ENCODE measurements at regions not wholly inside any gene's neighbourhood (a gene's known extent, or its start where the extent isn't known, plus 50 kb on each side); places are given as distances from the start of the nearest gene placed in this dataset.

DNA sequence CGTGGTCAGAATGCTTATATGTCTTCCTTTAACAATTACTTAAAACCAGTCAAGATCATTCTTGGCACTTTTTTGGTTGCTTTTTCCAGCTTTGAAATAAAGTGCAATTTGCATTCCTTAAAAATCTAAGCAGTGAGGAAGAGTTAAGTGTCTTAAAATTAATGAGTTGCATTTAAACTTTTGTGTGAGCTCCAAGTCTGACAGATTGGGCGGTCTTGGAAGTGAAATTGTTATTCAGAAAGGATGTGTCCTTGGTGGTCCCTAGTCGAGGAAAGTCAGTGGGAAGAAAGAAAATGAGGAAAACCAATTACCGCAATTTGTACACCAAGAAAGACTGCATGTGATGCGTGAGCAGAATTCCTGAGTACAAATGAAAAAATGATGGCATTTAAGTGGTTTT, 132.5 kb downstream of the HHIPL2 start:
- DNase-seq = no peak

DNA sequence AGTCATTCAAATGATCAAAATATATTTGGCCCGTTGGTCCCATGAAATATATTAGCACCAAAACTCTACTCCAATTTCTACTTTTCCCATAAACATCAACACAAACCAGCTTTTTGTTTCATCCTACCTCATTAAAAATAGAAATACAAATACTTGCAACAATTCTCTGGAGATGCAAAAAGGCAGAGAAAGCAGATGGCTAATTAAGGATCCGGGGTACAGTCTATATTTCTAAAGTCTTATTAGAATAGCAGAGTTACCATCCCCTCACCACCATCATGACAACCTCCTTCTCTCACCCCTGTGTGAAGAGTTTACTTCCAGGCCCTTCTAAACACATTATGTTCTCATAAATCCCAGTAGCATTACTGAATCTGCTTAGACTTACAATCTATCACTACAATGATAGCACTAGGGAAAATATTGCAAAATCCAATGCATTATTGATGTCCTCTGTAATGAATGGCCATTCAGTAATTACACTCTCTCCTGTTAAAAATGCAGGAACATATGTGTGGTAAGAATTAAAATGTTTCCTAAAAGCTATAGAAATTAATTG, 133.8 kb downstream of the HHIPL2 start:
- no peak for DNase-seq

DNA sequence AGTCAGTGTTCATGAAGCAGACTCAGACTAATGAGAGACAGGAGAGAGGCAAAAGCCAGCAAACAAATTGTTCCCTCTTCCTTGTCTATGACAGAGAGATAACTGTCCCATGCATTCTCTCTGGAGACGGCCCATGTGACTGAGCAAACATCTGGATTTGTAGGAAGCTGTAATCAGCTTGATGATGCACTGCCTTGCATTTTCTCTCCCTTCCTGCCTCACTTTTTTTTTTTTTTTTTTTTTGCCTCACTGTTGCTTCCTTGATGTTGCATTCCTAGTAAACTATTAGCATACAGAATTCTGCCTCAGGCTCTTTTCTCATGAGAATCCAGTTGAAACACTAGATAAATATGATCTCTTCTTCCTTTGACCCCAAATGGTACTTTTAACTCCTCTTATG, 134.5 kb downstream of the HHIPL2 start:
- peak; percentile 6 for DNase-seq

DNA sequence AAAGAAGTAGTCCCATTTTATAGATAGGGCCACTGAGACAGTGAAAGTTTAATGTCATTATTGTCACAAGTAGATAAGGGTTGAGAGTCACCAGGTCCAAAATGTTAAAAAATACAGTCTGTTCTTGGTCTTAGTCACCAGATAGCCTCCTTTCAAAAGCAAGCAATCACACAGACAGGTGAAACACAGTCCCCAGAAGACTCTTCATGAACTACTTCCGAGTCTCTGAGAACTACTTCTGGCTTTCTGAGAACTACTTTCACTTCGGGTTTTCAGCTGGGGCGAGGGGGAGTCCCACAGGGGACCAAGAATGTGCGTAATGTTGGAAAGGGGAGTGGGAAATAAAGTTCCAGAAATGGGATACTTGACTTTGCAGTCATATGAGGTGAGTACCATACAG, 143.2 kb downstream of the HHIPL2 start:
- no peak for DNase-seq

DNA sequence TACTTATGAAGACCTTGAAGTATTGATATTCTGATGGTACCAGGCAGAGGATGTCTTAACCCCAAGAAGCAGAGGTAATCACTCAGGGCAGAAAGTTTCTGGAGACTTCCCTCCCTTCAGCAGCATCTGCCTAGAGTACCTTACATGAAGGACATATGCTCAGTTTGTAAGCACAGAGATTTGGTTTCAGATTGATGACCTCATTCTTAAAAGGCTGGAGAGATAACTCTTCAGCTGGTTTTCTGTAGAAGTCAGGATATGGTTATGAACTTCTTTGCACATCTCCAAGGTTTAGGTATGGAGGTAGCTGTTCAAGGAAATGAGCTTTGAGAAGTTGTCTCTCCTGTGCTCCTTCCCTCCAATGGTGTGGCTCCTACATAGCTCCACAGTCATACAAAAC, 148.7 kb downstream of the HHIPL2 start:
- no peak for DNase-seq

DNA sequence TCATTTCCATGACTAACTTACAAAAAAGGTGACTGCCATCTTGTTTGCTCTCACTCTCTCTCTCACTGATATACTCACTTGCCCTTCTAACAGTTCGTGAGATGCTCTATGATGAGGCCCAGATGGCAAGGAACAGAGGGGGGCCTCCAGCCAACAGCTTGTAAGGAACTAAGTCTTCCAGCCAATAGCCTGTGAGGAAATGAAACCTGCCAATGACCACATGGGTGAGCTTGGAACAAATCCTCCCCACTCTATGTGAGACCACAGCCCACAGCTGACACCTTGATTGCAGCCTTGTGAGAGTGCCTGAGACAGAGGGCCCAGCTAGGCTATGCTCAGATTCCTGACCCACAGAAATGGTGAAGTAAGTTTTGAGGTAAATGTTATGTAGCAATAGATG, 153.7 kb downstream of the HHIPL2 start:
- no peak for DNase-seq

DNA sequence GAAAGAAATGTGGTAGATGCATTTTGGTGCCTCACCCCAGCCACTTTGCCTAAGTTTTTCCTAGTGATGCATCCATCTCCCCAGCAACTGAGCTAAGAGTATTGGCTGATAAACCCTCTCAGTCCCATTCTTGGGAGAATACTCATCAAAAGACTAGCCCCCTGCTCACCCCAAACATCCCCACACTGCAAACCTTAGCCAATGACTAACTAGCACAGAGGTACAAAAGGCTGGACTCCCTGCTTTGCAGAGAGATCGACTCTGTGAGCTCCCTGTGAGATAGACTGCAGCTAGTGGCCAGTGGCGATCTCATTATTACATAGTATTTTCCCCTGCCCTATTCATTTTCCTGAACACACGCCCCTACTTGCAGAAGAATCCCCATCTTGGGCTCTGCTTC, 155.3 kb downstream of the HHIPL2 start:
- peak; percentile 84 for DNase-seq

DNA sequence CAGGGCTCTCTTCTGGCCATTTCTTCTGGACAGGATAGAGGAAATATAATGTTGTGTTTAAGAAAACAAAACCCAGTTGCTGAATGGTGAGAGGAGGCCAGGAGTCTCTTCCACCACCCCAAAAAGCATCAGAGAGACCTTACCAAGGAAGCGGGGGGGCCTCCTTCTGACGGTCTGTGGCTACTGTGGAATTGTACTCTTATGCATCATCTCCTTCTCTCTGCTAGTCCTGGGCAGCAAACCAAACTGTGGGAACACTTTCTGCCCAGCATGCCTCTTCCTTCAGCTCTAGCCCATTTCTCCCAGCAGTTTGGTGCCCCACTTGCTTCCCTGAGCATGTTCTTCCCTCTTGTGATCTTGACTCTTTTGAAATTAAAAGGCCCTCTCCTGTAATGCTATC, 157.7 kb downstream of the HHIPL2 start:
- DNase-seq = peak; percentile 78

DNA sequence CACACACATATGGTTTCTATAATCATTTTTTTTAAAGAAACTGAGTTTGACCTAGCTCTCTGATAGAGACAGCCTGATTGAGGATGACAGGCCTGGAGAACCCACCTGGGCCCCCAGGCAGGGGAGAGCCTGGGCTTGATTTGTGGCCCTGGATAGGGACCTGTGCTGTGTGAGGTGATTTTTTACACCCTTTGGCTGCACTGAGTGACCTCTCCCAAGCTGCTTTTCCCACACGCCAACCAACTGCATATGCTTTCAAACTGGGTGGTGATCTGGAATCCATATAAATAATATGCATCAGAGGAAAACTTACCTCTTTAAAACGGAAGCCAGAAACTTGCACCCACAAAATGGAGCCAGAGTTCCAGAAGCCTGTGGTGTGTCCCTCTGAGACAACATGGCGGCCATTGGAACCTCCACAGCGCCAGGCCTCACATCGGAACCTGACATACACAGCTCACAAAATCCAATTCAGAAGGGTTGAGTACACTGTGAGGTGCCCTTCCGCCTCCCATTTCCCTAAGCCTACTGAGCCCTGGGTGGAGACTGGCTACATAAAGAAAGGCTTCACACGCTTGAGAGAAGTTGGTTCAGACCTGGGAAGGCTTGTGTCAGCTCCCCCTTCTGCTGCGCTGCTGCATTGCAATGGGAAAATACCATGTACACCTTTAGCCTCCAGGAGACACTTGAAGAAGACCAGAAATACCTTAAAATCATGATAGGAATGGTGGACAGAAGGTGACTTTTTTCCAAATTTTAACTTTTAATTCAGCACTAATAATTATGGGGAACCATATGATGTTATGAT, 160.7 kb downstream of the HHIPL2 start:
- DNase-seq = peak; percentile 34

DNA sequence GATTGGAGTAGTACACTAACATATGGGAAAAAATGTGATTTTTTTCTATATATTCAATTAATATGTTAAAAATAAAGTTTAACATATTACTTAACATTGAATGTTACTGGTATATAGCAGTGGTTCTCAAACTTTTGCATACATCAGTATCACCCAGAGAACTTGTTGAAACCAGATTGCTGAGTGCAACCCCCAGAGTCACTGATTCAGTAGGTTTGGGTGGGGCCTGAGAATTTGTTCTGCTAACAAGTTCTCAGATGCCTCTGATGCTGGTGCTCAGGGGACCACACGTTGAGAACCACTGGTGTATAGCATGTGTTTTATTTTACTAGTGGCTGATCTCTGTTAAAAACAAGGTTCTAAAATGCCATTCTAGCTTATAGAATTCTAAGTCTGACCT, 161.9 kb downstream of the HHIPL2 start:
- no peak for DNase-seq

DNA sequence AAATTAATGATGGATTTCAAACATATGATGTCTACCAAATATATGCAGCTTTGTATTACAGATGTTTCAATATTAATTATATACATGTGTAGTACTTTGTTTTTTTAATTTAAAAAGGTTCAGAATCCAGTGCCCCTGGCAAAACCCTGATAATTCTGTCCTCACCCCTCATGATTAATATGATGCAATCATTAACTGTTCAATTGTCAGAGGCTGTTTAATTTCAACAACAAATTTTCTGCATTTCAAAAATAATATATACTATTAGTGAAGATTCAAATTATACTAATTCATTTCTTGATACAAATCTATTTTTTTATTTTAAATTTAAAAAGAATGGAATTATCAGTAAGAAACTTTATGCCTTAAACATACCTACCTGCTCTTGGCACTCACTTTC, 162.6 kb downstream of the HHIPL2 start:
- no peak for DNase-seq

DNA sequence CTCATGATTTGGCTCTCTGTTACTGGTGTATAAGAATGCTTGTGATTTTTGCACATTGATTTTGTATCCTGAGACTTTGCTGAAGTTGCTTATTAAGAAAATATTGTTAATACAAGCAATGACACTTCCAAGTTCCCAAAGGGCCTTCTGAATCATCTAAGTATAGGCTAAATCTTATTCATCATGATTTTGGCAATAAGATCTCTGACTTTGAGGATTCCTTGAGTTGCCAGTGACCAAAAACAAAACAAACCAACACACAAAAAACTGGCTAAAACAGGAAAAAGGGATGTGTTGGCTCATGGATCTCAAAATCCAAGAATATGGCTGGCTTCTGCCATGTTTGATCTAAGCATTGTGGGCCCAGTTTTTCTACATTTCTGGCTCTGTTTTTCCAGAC, 163.4 kb downstream of the HHIPL2 start:
- peak; percentile 63 for DNase-seq

DNA sequence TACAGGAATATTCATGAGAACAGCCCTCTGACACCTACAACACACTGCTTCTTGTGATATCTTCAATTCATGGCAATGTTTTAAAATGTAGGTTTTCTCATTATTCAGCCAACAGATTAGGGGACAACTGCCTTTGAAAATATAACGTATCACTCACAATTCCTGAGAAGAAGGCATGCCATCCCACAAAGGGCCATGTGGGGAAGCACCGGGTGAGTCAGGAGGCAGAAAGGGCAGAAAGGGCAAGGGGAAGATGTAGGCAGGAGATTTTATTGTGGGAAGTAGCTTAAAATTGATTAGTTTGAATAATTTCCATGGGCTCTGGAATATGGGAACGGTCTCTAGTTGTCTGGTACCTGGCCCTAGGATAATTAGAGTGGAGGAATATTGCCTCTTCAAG, 165.7 kb downstream of the HHIPL2 start:
- DNase-seq = no peak

DNA sequence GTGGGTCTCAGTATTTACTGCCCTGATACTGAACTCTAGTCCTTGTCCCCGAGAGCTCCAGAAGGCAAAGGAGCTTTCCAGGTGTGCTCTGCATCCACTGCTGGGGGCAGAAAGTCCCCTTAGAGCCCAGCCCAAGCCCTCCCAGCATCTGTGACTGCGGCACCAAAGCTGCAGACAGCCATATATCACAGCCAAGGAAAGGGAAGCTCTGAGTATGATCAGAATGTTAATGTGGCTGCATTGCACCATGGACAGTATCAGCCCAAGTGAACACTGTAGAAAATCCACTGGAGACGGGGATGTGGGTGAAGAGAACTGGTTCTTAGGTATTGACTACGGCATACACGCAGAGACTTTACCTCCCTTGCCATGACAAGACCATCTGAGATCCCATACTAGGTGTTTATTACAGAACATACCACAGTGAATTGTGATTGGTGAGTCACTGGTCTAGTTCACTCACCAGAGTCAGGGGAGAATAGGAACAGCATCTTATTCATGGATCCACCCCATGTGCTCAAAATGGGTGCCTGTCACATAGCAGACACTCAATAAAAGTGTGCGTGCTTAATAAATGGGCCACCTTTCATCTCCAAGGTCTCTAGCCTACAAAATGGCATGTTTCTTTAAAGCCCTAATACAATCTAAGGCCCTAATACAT, 170.3 kb downstream of the HHIPL2 start:
- DNase-seq = no peak

DNA sequence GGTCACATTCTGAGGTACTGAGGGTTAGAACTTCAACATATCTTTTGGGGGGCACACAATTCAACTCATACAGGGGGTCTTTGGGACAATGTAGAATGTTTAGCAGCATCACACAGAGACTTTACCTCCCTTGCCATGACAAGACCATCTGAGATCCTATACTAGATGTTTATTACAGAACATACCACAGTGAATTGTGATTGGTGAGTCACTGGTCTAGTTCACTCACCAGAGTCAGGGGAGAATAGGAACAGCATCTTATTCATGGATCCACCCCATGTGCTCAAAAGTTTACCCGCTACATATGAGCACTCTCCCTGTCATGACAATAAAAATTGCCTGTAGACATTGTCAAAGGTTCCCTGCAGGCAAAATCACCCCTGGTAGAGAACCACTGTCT, 171.1 kb downstream of the HHIPL2 start:
- DNase-seq = peak; percentile 42

DNA sequence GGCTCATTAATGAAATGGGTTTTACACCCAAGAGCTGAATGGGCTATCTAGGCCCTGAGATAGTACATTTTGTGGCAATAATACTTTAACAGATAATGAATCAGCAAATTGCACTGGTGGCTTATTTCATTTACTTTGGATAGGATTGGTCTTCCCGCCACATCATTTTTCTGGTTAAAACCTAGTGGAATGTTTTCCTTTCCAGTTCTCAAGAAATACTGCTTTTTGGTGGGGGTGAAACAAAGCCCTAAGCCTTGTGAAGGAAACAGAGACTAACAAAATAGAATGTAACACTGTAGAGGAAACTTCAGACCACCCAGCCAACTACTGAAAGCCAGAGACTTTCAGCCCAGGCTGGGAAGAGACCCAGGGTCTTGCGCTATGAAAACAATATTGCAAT, 172.2 kb downstream of the HHIPL2 start:
- peak; percentile 90 for DNase-seq

DNA sequence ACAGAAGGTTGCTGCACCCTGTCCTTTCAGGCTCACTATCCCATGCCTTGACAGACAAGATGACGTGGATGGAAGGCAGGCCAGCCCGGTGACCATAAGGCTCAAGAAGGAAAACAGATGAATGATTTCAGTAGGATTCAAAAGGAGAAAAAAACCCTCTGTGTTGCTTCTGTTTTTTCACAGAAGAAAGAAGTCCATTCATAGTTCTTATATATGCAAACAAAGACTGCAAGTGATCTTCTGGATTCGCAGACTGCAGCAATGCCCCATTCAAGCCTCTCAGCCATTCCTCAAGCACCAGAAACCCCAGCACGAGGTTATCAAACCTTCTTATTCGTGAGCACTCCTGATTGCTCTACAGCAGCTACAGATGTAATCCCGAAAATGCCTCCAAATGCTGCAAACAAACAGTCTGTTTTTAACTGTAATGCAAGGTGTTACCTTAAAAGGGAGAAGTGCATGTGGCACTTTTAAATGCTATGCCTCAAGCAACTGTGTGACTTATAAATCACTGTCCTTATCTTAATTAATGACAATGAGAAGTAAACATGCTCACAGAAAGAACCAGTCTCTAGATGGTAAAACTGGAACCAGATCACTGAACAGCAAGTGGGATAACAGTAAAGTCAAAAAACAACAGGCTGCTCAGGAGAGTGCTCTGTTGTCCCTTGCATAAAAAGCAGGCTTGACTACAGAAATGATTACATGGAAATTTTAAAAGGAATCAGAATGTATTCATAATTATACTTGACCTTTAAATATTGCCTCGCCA, 173.9 kb downstream of the HHIPL2 start:
- no peak for DNase-seq

DNA sequence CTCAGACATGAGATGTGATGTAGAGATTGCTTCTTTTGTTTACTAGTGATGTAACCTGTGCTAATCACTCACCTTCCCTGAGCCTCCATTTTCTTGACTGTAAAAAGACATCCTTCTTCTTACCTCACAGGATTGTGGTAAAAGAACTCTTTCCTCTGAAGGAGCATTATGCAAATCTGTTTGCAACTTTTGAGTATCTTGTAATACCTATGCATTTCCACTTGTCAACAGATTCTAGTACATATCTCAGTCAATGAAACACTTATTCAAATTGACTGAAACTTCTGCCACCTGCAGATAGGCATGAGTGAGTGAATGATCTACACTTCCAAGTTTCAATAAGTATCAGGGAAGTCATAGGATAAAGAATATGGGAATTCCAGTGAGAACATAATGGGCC, 174.7 kb downstream of the HHIPL2 start:
- DNase-seq = no peak

DNA sequence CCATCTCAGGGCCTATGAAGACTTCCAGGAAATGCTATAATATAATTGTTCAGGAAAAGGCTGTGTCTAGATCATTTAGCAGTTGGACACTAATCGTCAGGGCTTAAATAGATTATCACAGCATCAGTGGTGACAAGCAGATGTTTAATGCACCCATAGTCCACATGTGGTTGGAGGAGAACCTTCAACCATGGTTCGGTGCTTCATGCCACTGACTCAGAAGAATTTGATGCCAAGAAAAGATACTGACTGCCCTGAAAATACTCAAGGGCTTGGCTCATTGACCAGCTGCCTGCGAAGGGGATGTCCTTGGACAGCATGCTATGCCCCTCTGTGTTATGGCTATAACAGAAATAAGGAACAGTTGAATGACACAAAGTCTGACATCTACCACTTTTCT, 175.7 kb downstream of the HHIPL2 start:
- peak; percentile 60 for DNase-seq

DNA sequence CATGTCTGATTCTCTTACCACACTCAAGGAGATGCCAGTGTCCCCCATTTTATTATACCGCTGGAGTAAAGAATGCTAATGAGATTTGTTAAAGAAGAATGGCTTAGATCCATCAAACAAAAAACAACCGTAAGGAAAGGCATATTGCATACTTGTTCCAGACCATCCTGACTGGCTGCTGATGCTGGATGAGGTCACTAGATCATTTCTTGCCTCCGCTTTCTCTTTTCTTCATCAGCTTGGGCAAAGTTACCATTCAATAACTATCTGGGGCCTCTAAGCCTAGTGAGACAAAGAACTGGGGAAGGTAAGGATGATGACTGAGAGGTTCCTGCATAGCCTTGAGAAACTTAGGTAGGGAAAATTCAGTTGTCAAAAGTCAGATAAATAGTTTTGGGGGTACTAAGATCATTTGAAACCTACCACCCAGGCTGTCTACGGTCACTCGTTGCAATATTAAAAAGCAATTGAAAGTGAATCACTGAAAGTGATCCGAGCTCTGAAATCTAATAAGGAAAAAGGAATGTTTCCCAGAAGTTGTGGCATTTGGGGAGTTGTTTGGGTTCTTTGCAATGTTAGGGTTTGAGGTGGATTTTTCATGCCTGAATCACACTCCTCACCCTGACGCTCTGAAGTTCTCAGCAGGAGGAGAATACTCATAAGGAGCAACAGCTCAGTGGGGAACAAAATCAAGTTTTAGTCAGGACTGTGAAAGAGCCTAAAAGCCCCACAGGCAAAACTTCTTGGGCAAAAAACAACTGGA, 176.8 kb downstream of the HHIPL2 start:
- DNase-seq = peak; percentile 99

DNA sequence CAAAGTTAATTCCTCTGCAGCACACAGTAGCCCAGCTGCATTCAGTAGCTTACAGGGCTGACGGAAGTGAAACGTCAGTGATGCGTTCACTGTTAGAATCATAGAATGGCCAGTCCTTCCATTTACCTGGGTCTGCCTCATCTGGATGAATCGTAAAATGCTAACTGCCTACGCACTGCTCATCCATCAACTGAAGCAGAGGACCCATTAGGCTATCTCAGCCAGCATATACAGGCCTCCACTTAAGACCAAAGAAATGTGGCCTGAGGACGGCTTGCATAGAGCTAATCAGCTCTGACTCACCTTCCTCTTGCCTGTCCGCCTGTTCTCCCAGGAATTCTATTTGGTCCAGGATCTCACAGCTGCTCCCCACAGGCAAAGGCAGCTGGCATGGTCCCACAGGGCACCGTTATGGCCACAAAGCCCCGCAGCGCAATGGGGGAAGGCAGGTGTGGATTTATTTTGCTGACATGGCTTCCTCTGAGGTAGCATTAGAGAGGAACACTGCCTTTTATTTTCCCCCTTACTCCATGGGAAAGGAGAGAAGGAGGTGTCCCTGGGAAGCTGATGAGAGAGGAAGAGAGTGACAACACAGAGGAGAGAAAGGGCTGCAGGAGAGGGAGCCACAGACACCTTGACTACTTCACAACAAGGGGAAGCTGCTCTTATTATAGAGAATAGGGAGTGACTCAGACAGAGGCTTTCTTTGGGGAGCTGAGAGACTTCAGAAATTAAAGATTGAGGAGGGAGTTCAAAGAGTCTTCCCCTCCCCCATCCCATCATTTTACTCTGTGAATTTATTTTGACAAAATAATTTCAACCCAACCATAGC, 177.6 kb downstream of the HHIPL2 start:
- DNase-seq = peak; percentile 84

DNA sequence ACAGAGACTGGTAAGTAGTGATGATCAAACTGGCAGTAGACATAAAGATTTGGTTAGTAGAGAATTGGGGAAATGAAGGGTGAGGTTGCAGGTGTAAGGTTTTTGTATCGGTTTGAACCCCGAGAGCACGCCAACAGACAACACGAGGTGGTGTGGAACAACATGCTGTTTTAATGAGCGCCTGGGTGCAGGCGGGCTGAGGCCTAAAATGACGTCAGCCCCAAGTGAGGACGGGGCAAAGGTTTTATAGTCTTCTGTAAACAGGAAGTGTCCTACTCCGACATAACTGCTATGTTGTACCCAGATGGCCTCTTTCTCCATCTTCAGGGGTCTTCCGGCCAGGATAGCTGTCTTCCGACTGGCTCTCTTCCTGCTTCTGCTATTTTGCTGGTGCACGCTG, 178.8 kb downstream of the HHIPL2 start:
- no peak for DNase-seq
